Large intestine (tissue), 3 donors: ENCODE measurements at regions not wholly inside any gene's neighbourhood (a gene's known extent, or its start where the extent isn't known, plus 50 kb on each side); places are given as distances from the start of the nearest gene placed in this dataset.
"Not testable (repeated sequence)": the region's sequence is repeated elsewhere in the genome, so short reads cannot be mapped to it uniquely, and the experiment has no call there.

Experiments used
- DNase-seq, 2 donors: peaks; one replicate each; pipeline versions ENCODE4 v3.0.0 to v3.0.0-alpha.2; 2013
- H3K27ac ChIP-seq: one replicate; pipeline ENCODE4 v1.5.1; 2013; ENCODE audit warnings: low read length
- H3K27me3 ChIP-seq: 2 replicates; pipeline ENCODE4 v1.6.1; 2013; ENCODE audit warnings: low read length; ENCODE audit not compliant: control insufficient read depth, insufficient read depth
- H3K36me3 ChIP-seq: 2 replicates; pipeline ENCODE4 v1.6.1; 2013; ENCODE audit warnings: low read length; ENCODE audit not compliant: control insufficient read depth, insufficient read depth
- H3K4me1 ChIP-seq: one replicate; pipeline ENCODE4 v1.6.1; 2013; ENCODE audit warnings: low read length; ENCODE audit not compliant: control insufficient read depth, insufficient read depth
- H3K4me3 ChIP-seq: one replicate; pipeline ENCODE4 v1.5.1; 2013; ENCODE audit warnings: low read length
- H3K9me3 ChIP-seq: one replicate; pipeline ENCODE4 v1.6.1; 2013; ENCODE audit warnings: mild to moderate bottlenecking, low read depth, low read length, moderate library complexity; ENCODE audit not compliant: control insufficient read depth
- WGBS: methylation state at CpG from one replicate; pipeline ENCODE4 v1.1.5; 2013; ENCODE audit warnings: low lambda C conversion rate; ENCODE audit not compliant: insufficient coverage; 5-methylcytosine and 5-hydroxymethylcytosine counted together

GRCh38 chr4:118502967-118503366, 150.2 kb upstream of the PRSS12 start:
- DNase-seq, H3K9me3 ChIP-seq, H3K27me3 ChIP-seq, H3K36me3 ChIP-seq, H3K4me3 ChIP-seq, H3K4me1 ChIP-seq, H3K27ac ChIP-seq: not testable (repeated sequence)
- no CpG with 5 or more reads among the region's 5 CpGs for WGBS

GRCh38 chr4:118504927-118505326, 152.1 kb upstream of the PRSS12 start:
- not testable (repeated sequence) for H3K9me3 ChIP-seq, H3K27ac ChIP-seq, H3K36me3 ChIP-seq, H3K27me3 ChIP-seq, H3K4me3 ChIP-seq, H3K4me1 ChIP-seq, DNase-seq

- H3K4me1 ChIP-seq, H3K9me3 ChIP-seq: not testable (repeated sequence)
- WGBS = 80% methylated on average over 1 of the region's 3 CpGs
Measured at GRCh38 chr4:118505491-118505890, 152.7 kb upstream of the PRSS12 start.

GRCh38 chr4:118512870-118513269, 160.1 kb upstream of the PRSS12 start:
- not testable (repeated sequence) for H3K4me3 ChIP-seq, H3K36me3 ChIP-seq, H3K27me3 ChIP-seq, H3K27ac ChIP-seq, H3K9me3 ChIP-seq, DNase-seq, H3K4me1 ChIP-seq
- no CpG with 5 or more reads among the region's 3 CpGs for WGBS

More at GRCh38 chr4:118505491-118505890, 152.7 kb upstream of the PRSS12 start:
- H3K4me3 ChIP-seq, H3K36me3 ChIP-seq, H3K27ac ChIP-seq, H3K27me3 ChIP-seq, DNase-seq: not testable (repeated sequence)

- H3K9me3 ChIP-seq, H3K4me1 ChIP-seq, H3K27me3 ChIP-seq, H3K4me3 ChIP-seq, H3K36me3 ChIP-seq, H3K27ac ChIP-seq, DNase-seq: not testable (repeated sequence)
- no CpG with 5 or more reads among the region's 3 CpGs for WGBS
Measured at GRCh38 chr4:118514332-118514731, 161.5 kb upstream of the PRSS12 start.

- not testable (repeated sequence) for H3K4me1 ChIP-seq, H3K4me3 ChIP-seq
- no CpG with 5 or more reads among the region's 1 CpG for WGBS
Measured at GRCh38 chr4:118516107-118516506, 163.3 kb upstream of the PRSS12 start.

GRCh38 chr4:118530107-118530506, 155.1 kb upstream of the METTL14 start:
- WGBS = 67% methylated on average over 1 of the region's 2 CpGs
- not testable (repeated sequence) for H3K4me1 ChIP-seq, H3K27me3 ChIP-seq, H3K4me3 ChIP-seq, H3K9me3 ChIP-seq, H3K36me3 ChIP-seq, H3K27ac ChIP-seq, DNase-seq

More at GRCh38 chr4:118516107-118516506, 163.3 kb upstream of the PRSS12 start:
- H3K27me3 ChIP-seq, DNase-seq, H3K27ac ChIP-seq, H3K36me3 ChIP-seq, H3K9me3 ChIP-seq: not testable (repeated sequence)

GRCh38 chr4:118531947-118532346, 153.2 kb upstream of the METTL14 start:
- not testable (repeated sequence) for H3K27ac ChIP-seq, DNase-seq, H3K27me3 ChIP-seq, H3K4me1 ChIP-seq, H3K9me3 ChIP-seq, H3K4me3 ChIP-seq, H3K36me3 ChIP-seq

- not testable (repeated sequence) for H3K9me3 ChIP-seq, H3K4me3 ChIP-seq, H3K4me1 ChIP-seq, H3K27ac ChIP-seq, H3K27me3 ChIP-seq, DNase-seq, H3K36me3 ChIP-seq
- no CpG with 5 or more reads among the region's 3 CpGs for WGBS
Measured at GRCh38 chr4:118535788-118536187, 149.4 kb upstream of the METTL14 start.

- not testable (repeated sequence) for H3K27ac ChIP-seq, H3K4me3 ChIP-seq, H3K4me1 ChIP-seq, DNase-seq, H3K9me3 ChIP-seq, H3K36me3 ChIP-seq, H3K27me3 ChIP-seq
- WGBS = 38% methylated on average over 2 of the region's 2 CpGs
Measured at GRCh38 chr4:118539412-118540077, 145.6 kb upstream of the METTL14 start.

GRCh38 chr4:118556576-118556975, 128.6 kb upstream of the METTL14 start:
- H3K4me1 ChIP-seq = not testable (repeated sequence)

More at GRCh38 chr4:118556576-118556975, 128.6 kb upstream of the METTL14 start:
- WGBS = 100% methylated on average over 2 of the region's 7 CpGs
- not testable (repeated sequence) for H3K36me3 ChIP-seq, H3K9me3 ChIP-seq, H3K27me3 ChIP-seq, DNase-seq, H3K4me3 ChIP-seq, H3K27ac ChIP-seq
